Activated CD8-positive, alpha-beta T cell treated with anti-CD3 and anti-CD28 coated beads, Interleukin-2, amount 10 ng/mL, durations not matched to agents 7 days and 5 days (primary cell): ENCODE measurements at regions not wholly inside any gene's neighbourhood (a gene's known extent, or its start where the extent isn't known, plus 50 kb on each side); places are given as distances from the start of the nearest gene placed in this dataset.
"Not testable (repeated sequence)": the region's sequence is repeated elsewhere in the genome, so short reads cannot be mapped to it uniquely, and the experiment has no call there.

Source experiments
- ATAC-seq: fragments of 150-1000 bp; cut with Tn5 transposase; one replicate; pipeline ENCODE4 v1.10.0; 2021; ENCODE audit warnings: moderate library complexity
- CTCF ChIA-PET: fragments of 350-600 bp; sonication (Branson Sonifier 250); formaldehyde crosslinking; loops from one replicate; lab custom pipeline; 2021; ENCODE audit warnings: antibody characterized with exemption; lab: Charles Lee
- POLR2A ChIA-PET: fragments of 350-600 bp; sonication (Branson Sonifier 250); formaldehyde crosslinking; loops from one replicate; lab custom pipeline; 2021; ENCODE audit warnings: antibody characterized with exemption; lab: Charles Lee
- DNase-seq: peaks from one replicate; pipeline ENCODE4 v3.0.0-alpha.2; 2020
- H3K27ac Mint-ChIP-seq: one replicate; pipeline ENCODE4 v1.8.0; 2021; ENCODE audit warnings: mild to moderate bottlenecking, mixed read lengths
- H3K27me3 Mint-ChIP-seq: one replicate; pipeline ENCODE4 v1.8.0; 2021; ENCODE audit warnings: low read depth, mixed read lengths
- H3K36me3 Mint-ChIP-seq: one replicate; pipeline ENCODE4 v1.8.0; 2021; ENCODE audit warnings: low read depth, mixed read lengths
- H3K4me1 Mint-ChIP-seq: one replicate; pipeline ENCODE4 v1.8.0; 2021; ENCODE audit warnings: low read depth, mixed read lengths
- H3K4me3 Mint-ChIP-seq: one replicate; pipeline ENCODE4 v1.8.0; 2021; ENCODE audit warnings: mild to moderate bottlenecking, mixed read lengths
- H3K9me3 Mint-ChIP-seq: one replicate; pipeline ENCODE4 v1.8.0; 2022; ENCODE audit warnings: mixed read lengths; ENCODE audit not compliant: insufficient read depth

DNA sequence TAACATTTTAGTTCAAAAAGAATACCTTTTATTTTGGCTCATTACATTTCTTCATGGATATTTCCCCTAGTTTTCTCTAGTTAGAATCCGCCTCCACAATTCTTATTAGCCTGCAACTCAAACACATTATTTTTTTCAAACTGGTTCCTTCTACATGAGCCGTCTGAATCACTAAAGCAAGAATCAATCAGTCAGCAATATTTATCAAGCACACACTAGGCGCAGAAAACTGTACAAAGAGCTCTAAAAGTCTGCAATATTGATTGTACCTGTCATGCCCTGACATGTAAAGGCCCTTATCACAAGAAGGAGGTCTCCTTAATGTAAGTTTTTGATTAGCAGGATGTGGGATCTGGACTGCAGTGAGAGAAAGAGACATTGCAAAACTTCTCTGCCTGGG lies 94.8 kb upstream of the CENPE start:
- no peaks in the 10 kb centered on the region for H3K27me3 Mint-ChIP-seq
- no peak overlapping the region for H3K4me3 Mint-ChIP-seq
- ChIA-PET CTCF (no interaction called here), POLR2A (no interaction called here)
- no peaks in the 10 kb centered on the region for H3K9me3 Mint-ChIP-seq
- no peaks in the 10 kb centered on the region for H3K4me1 Mint-ChIP-seq
- no peaks in the 10 kb centered on the region for H3K36me3 Mint-ChIP-seq
- DNase-seq (no peak), ATAC-seq (no peak)
- H3K27ac Mint-ChIP-seq: no peak overlapping the region

DNA sequence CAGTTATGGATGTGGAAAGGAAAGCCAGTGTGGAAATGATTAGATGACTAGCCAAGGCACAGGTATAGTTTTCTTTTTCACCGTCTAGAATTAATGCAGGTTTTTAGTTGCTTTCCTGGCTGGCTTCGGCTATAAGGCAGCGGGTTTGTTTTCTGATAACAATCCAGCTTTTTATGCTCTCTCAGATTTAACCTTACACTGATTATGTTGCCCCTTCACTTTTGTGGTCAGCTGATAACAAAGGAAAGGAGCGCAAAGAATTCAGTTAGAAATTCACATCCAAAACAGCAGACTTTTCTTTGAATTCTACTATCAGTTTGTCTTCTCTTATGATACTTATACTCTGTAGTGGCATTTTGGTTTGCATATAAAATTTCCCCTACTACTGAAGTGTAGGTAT lies 94.2 kb upstream of the CENPE start:
- Mint-ChIP-seq H3K36me3 (no peaks in the 10 kb centered on the region), H3K4me3 (no peak overlapping the region), H3K4me1 (no peaks in the 10 kb centered on the region), H3K9me3 (no peaks in the 10 kb centered on the region), H3K27me3 (no peaks in the 10 kb centered on the region), H3K27ac (no peak overlapping the region)
- no peak for DNase-seq
- ChIA-PET CTCF (no interaction called here), POLR2A (no interaction called here)
- ATAC-seq: no peak

DNA sequence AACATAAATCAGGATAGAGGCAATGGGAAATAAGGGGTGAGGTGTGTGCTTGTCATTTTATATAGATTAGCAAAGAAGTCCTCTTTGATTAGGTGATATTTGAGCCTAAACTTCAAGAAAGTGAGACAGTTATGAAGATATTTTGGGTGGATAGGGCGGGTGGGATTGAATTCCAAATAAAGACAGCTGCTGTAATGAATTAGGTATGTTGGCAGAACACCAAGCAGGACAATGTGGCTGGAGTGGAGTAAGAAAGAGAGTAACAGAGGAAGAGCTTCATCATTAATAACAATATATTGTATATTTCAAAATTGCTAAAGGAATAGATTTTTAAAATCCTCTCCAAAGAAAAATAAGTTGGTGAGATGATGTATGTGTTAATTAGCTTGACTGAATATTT lies 91.0 kb upstream of the CENPE start:
- Mint-ChIP-seq H3K9me3 (no peaks in the 10 kb centered on the region), H3K4me3 (no peak overlapping the region), H3K27me3 (no peaks in the 10 kb centered on the region), H3K27ac (no peak overlapping the region), H3K4me1 (no peaks in the 10 kb centered on the region), H3K36me3 (no peaks in the 10 kb centered on the region)
- ATAC-seq: no peak
- DNase-seq: no peak
- ChIA-PET POLR2A (no interaction called here), CTCF (no interaction called here)

DNA sequence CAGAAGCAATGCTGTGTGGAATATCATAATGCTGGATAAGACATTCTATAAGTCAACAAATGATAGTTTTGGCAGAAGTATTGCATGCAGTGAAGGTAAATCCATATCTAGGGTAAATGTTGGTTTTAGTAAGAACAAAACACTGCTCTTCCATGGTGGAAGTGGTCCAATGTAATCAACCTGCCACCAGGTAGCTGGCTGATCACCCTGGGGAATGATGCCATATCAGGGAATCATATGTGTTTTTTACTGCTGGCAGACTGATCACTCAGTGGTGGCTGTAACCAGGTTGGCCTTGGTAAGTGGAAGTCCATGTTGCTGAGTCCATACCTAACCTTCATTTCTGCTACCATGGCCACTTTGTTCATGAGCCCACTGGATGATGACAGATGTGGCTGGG lies 74.0 kb upstream of the CENPE start:
- CTCF ChIA-PET: no interaction called here
- Mint-ChIP-seq H3K9me3 (no peaks in the 10 kb centered on the region), H3K4me1 (no peaks in the 10 kb centered on the region), H3K36me3 (no peaks in the 10 kb centered on the region), H3K27ac (no peak overlapping the region), H3K4me3 (no peak overlapping the region), H3K27me3 (no peaks in the 10 kb centered on the region)
- DNase-seq (no peak), ATAC-seq (no peak)
- POLR2A ChIA-PET: no interaction called here

DNA sequence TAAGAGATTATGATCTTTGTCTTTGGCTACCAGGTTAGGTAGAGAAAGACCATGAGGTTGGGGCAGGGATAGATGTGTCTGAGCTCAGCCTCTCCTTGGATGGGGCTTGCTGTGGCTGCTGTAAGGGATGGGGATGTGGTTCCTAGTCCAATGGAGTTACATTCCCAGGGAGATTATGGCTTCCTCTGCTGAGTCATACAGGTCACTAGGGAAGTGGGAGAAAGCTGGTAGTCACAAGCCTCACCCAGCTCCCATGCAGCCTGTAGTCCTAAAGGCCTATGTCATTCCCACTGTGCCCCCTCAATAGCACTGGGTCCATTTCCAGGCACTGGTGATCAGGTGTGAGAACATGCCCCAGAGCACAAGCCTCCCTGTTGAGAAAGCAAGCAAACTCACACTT lies 70.6 kb upstream of the CENPE start:
- ChIA-PET CTCF (no interaction called here), POLR2A (no interaction called here)
- H3K27me3 Mint-ChIP-seq: peaks cover 6% of the 10 kb centered on the region
- no peak for ATAC-seq
- H3K27ac Mint-ChIP-seq: no peak overlapping the region
- H3K9me3 Mint-ChIP-seq: no peaks in the 10 kb centered on the region
- no peak for DNase-seq
- no peaks in the 10 kb centered on the region for H3K4me1 Mint-ChIP-seq
- no peaks in the 10 kb centered on the region for H3K36me3 Mint-ChIP-seq
- H3K4me3 Mint-ChIP-seq: no peak overlapping the region

DNA sequence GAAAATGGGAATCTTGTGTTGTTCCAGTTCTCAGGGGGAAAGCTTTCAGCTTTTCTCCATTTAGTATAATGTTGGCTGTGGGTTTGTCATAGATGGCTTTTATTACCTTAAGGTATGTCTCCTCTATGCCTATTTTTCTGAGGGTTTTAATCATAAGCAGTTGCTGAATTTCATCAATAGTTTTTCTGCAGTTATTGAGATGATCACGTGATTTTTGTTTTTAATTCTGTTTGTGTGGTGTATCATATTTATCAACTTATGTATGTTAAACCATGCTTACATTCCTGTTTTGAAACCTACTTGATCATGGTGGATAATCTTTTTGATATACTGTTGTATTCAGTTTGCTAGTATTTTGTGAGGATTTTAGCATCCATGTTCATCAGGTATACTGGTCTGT lies 66.8 kb upstream of the CENPE start:
- Mint-ChIP-seq H3K9me3 (no peaks in the 10 kb centered on the region), H3K27me3 (peaks cover 11% of the 10 kb centered on the region), H3K27ac (no peak overlapping the region), H3K4me3 (no peak overlapping the region), H3K36me3 (no peaks in the 10 kb centered on the region), H3K4me1 (no peaks in the 10 kb centered on the region)
- ATAC-seq (no peak), DNase-seq (no peak)
- POLR2A ChIA-PET: no interaction called here
- CTCF ChIA-PET: no interaction called here

DNA sequence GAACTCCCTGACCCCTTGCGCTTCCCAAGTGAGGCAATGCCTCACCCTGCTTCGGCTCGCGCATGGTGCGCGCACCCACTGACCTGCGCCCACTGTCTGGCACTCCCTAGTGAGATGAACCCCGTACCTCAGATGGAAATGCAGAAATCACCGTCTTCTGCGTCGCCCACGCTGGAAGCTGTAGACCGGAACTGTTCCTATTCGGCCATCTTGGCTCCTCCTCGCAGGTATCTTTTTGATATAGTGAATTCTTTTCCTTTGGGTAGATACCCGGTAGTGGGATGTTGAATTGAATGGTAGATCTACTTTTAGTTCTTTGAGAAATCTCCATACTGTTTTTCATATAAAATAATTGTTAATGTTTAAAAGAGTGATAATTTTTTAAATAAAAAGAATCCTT lies 57.9 kb upstream of the CENPE start:
- H3K27ac Mint-ChIP-seq, H3K4me3 Mint-ChIP-seq, H3K4me1 Mint-ChIP-seq, DNase-seq, H3K27me3 Mint-ChIP-seq, ATAC-seq, CTCF ChIA-PET, H3K36me3 Mint-ChIP-seq, POLR2A ChIA-PET, H3K9me3 Mint-ChIP-seq: not testable (repeated sequence)
